Osteoblast (primary cell): ENCODE measurements at regions not wholly inside any gene's neighbourhood (a gene's known extent, or its start where the extent isn't known, plus 50 kb on each side); places are given as distances from the start of the nearest gene placed in this dataset.

Experiments
- DNase-seq: peaks from one replicate; pipeline ENCODE4 v3.0.0; 2011; ENCODE audit warnings: low spot score, mixed read lengths; ENCODE audit not compliant: insufficient read length; ENCODE audit errors: missing footprints
- H2AFZ ChIP-seq: 2 replicates; pipeline ENCODE4 v1.6.0; 2011; ENCODE audit warnings: mild to moderate bottlenecking, low read length
- H3K27ac ChIP-seq: 2 replicates; pipeline ENCODE4 v1.5.1; 2011; ENCODE audit warnings: mild to moderate bottlenecking, low read depth, low read length, moderate library complexity
- H3K27me3 ChIP-seq: 2 replicates; pipeline ENCODE4 v1.6.0; 2012; ENCODE audit warnings: mild to moderate bottlenecking, control low read depth, inconsistent platforms, low read length, moderate library complexity; ENCODE audit not compliant: insufficient read depth
- H3K36me3 ChIP-seq: 2 replicates; pipeline ENCODE4 v1.5.1; 2011; ENCODE audit warnings: mild to moderate bottlenecking, low read length, control low read depth, moderate library complexity; ENCODE audit not compliant: insufficient read depth
- H3K4me1 ChIP-seq: 2 replicates; pipeline ENCODE4 v1.5.1; 2011; ENCODE audit warnings: mild to moderate bottlenecking, low read length, control low read depth, moderate library complexity; ENCODE audit not compliant: insufficient read depth
- H3K4me2 ChIP-seq: 2 replicates; pipeline ENCODE4 v1.6.0; 2011; ENCODE audit warnings: mild to moderate bottlenecking, low read length; ENCODE audit not compliant: insufficient read depth
- H3K4me3 ChIP-seq: fragments of 200-600 bp; sonication (generic); 3 replicates; pipeline ENCODE4 v1.5.1; 2012; ENCODE audit warnings: mild to moderate bottlenecking, low read length, inconsistent platforms; ENCODE audit not compliant: insufficient read depth
- H3K79me2 ChIP-seq: 2 replicates; pipeline ENCODE4 v1.6.0; 2012; ENCODE audit warnings: mild to moderate bottlenecking, low read length, control low read depth, inconsistent platforms; ENCODE audit not compliant: insufficient read depth
- H3K9me3 ChIP-seq: 2 replicates; pipeline ENCODE4 v1.5.1; 2011; ENCODE audit warnings: low read depth, low read length, control low read depth
- H4K20me1 ChIP-seq: 2 replicates; pipeline ENCODE4 v1.6.0; 2012; ENCODE audit warnings: mild to moderate bottlenecking, low read length, control low read depth; ENCODE audit not compliant: insufficient read depth
- CTCF ChIP-seq: IDR thresholded peaks from 2 replicates; pipeline ENCODE4 v1.5.1; 2011; ENCODE audit warnings: mild to moderate bottlenecking, low read depth, low read length, moderate library complexity; ENCODE audit errors: extremely low read depth

DNA sequence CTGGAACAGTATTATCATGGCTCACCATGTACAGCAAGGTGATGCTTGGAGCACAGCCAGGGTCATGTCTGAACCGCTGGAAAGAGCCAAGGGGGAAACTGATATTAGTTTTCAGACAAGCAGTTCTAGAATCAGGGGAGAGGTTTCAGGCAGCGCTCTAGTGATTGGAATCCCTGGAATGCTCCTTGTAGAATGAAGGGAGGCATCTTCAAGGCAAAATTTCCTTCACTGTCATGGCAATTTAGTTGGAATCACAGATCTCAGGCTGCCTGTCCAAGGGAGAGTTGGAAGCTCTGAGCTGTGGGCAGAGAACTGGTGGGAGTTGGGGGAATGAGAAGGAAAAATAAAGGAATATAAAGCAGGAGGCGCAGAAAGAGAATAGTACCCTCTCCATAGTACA, 737.1 kb downstream of the PTPRU start:
- no peaks in the 10 kb centered on the region for H3K79me2 ChIP-seq
- peaks cover 5% of the 10 kb centered on the region for H3K4me1 ChIP-seq
- no peaks in the 10 kb centered on the region for H3K36me3 ChIP-seq
- H3K27me3 ChIP-seq = peaks cover 4% of the 10 kb centered on the region
- DNase-seq = no peak
- H3K4me2 ChIP-seq = no peak overlapping the region
- H2AFZ ChIP-seq = no peak overlapping the region
- no peaks in the 10 kb centered on the region for H3K9me3 ChIP-seq
- H4K20me1 ChIP-seq = no peaks in the 10 kb centered on the region
- no peak overlapping the region for H3K27ac ChIP-seq
- no peak overlapping the region for H3K4me3 ChIP-seq
- TF ChIP-seq CTCF = no peak

GRCh38 chr1:29972421-29973053, 736.2 kb downstream of the PTPRU start:
- Histone ChIP-seq H3K4me2 (no peak overlapping the region), H3K9me3 (no peaks in the 10 kb centered on the region), H3K4me3 (no peak overlapping the region), H3K27ac (no peak overlapping the region), H3K4me1 (peaks cover 5% of the 10 kb centered on the region), H2AFZ (no peak overlapping the region), H3K27me3 (peaks cover 4% of the 10 kb centered on the region), H4K20me1 (no peaks in the 10 kb centered on the region), H3K36me3 (no peaks in the 10 kb centered on the region), H3K79me2 (no peaks in the 10 kb centered on the region)
- DNase-seq = no peak
- no peak for TF ChIP-seq CTCF

GRCh38 chr1:29971703-29972102, 735.4 kb downstream of the PTPRU start:
- Histone ChIP-seq H3K4me1 (peaks cover 5% of the 10 kb centered on the region), H3K27ac (no peak overlapping the region), H3K36me3 (no peaks in the 10 kb centered on the region), H3K9me3 (no peaks in the 10 kb centered on the region), H3K4me2 (no peak overlapping the region), H3K27me3 (peaks cover 4% of the 10 kb centered on the region), H2AFZ (no peak overlapping the region), H4K20me1 (no peaks in the 10 kb centered on the region), H3K4me3 (no peak overlapping the region), H3K79me2 (no peaks in the 10 kb centered on the region)
- TF ChIP-seq CTCF = no peak
- DNase-seq = no peak

- H2AFZ ChIP-seq = no peak overlapping the region
- no peak for TF ChIP-seq CTCF
- no peak overlapping the region for H3K4me2 ChIP-seq
- H3K79me2 ChIP-seq = no peaks in the 10 kb centered on the region
- no peaks in the 10 kb centered on the region for H4K20me1 ChIP-seq
- H3K4me1 ChIP-seq = peaks cover 5% of the 10 kb centered on the region
- H3K27ac ChIP-seq = no peak overlapping the region
- H3K36me3 ChIP-seq = no peaks in the 10 kb centered on the region
- H3K27me3 ChIP-seq = peaks cover 4% of the 10 kb centered on the region
- no peaks in the 10 kb centered on the region for H3K9me3 ChIP-seq
- DNase-seq = no peak
- H3K4me3 ChIP-seq = no peak overlapping the region
These were observed 734.5 kb downstream of the PTPRU start for GRCh38 chr1:29970747-29971325.
